K562 (cell line): ENCODE measurements at regions not wholly inside any gene's neighbourhood (a gene's known extent, or its start where the extent isn't known, plus 50 kb on each side); places are given as distances from the start of the nearest gene placed in this dataset.

Source experiments
- ATF6 ChIP-seq: sonication (generic); formaldehyde crosslinking; IDR thresholded peaks from 2 replicates; pipeline ENCODE4 v1.4.0; 2020; ENCODE audit warnings: mild to moderate bottlenecking, missing genetic modification reagents
- HDAC1 ChIP-seq, 2 experiments: fragments of 450-650 bp; IDR thresholded peaks; 2 replicates each; pipeline ENCODE4 v1.6.1; 2016 to 2017; ENCODE audit warnings: inconsistent platforms in 1 of 2, mild to moderate bottlenecking in 1 of 2, moderate library complexity in 1 of 2
- PCBP1 ChIP-seq: fragments of 200-400 bp; formaldehyde crosslinking; IDR thresholded peaks from 2 replicates; pipeline ENCODE4 v1.6.1; 2018; ENCODE audit warnings: mild to moderate bottlenecking, low read depth, low read length; ENCODE audit not compliant: poor library complexity, severe bottlenecking
- PTBP1 ChIP-seq: fragments of 200-400 bp; formaldehyde crosslinking; IDR thresholded peaks from 2 replicates; pipeline ENCODE4 v1.6.1; 2017; ENCODE audit warnings: low read depth, low read length
- SMARCC2 ChIP-seq: fragments of 450-650 bp; IDR thresholded peaks from 2 replicates; pipeline ENCODE4 v1.6.1; 2017; ENCODE audit warnings: antibody characterized with exemption, moderate library complexity, mild to moderate bottlenecking, low read depth
- ZBTB7A ChIP-seq: IDR thresholded peaks from 2 replicates; pipeline ENCODE4 v1.6.1; 2011; ENCODE audit warnings: low read depth, mild to moderate bottlenecking, low read length, moderate library complexity, borderline replicate concordance; ENCODE audit not compliant: control insufficient read depth
- TF ChIP-seq, protein P1 (sequence below): fragments of 450-650 bp; formaldehyde crosslinking; IDR thresholded peaks from 2 replicates; pipeline ENCODE4 v1.4.0; 2020; ENCODE audit warnings: mild to moderate bottlenecking, mixed read lengths
- TF ChIP-seq, protein P2 (sequence below): sonication (generic); formaldehyde crosslinking; IDR thresholded peaks from 2 replicates; pipeline ENCODE4 v1.8.0; 2023; ENCODE audit warnings: mild to moderate bottlenecking, missing genetic modification reagents

GRCh38 chr17:34201767-34202166 is 53.3 kb upstream of the CCL2 start:
- TF ChIP-seq ATF6 (CRISPR knock-in tag) (no peak), HDAC1 (IDR thresholded peaks at IDR 0.05) (no peak), PCBP1 (no peak), SMARCC2 (no peak), ZBTB7A (no peak), PTBP1 (no peak)
- TF ChIP-seq, protein P1, sequence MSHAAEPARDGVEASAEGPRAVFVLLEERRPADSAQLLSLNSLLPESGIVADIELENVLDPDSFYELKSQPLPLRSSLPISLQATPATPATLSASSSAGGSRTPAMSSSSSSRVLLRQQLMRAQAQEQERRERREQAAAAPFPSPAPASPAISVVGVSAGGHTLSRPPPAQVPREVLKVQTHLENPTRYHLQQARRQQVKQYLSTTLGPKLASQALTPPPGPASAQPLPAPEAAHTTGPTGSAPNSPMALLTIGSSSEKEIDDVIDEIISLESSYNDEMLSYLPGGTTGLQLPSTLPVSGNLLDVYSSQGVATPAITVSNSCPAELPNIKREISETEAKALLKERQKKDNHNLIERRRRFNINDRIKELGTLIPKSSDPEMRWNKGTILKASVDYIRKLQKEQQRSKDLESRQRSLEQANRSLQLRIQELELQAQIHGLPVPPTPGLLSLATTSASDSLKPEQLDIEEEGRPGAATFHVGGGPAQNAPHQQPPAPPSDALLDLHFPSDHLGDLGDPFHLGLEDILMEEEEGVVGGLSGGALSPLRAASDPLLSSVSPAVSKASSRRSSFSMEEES (CRISPR knock-in tag) = no peak
- TF ChIP-seq, protein P2, sequence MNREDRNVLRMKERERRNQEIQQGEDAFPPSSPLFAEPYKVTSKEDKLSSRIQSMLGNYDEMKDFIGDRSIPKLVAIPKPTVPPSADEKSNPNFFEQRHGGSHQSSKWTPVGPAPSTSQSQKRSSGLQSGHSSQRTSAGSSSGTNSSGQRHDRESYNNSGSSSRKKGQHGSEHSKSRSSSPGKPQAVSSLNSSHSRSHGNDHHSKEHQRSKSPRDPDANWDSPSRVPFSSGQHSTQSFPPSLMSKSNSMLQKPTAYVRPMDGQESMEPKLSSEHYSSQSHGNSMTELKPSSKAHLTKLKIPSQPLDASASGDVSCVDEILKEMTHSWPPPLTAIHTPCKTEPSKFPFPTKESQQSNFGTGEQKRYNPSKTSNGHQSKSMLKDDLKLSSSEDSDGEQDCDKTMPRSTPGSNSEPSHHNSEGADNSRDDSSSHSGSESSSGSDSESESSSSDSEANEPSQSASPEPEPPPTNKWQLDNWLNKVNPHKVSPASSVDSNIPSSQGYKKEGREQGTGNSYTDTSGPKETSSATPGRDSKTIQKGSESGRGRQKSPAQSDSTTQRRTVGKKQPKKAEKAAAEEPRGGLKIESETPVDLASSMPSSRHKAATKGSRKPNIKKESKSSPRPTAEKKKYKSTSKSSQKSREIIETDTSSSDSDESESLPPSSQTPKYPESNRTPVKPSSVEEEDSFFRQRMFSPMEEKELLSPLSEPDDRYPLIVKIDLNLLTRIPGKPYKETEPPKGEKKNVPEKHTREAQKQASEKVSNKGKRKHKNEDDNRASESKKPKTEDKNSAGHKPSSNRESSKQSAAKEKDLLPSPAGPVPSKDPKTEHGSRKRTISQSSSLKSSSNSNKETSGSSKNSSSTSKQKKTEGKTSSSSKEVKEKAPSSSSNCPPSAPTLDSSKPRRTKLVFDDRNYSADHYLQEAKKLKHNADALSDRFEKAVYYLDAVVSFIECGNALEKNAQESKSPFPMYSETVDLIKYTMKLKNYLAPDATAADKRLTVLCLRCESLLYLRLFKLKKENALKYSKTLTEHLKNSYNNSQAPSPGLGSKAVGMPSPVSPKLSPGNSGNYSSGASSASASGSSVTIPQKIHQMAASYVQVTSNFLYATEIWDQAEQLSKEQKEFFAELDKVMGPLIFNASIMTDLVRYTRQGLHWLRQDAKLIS (CRISPR knock-in tag) = no peak
